BLaER1 (cell line): ENCODE measurements at regions not wholly inside any gene's neighbourhood (a gene's known extent, or its start where the extent isn't known, plus 50 kb on each side); places are given as distances from the start of the nearest gene placed in this dataset.

Experiments
- H3K27ac ChIP-seq: shearing (Covaris generic); formaldehyde crosslinking; 2 replicates; pipeline ENCODE4 v1.8.1; 2022
- H3K27me3 ChIP-seq: shearing (Covaris generic); formaldehyde crosslinking; 2 replicates; pipeline ENCODE4 v1.8.1; 2022
- H3K36me3 ChIP-seq: shearing (Covaris generic); formaldehyde crosslinking; 2 replicates; pipeline ENCODE4 v1.8.1; 2022
- H3K4me1 ChIP-seq: shearing (Covaris generic); formaldehyde crosslinking; 2 replicates; pipeline ENCODE4 v1.8.1; 2022
- H3K4me2 ChIP-seq: shearing (Covaris generic); formaldehyde crosslinking; 2 replicates; pipeline ENCODE4 v1.8.1; 2022
- H3K4me3 ChIP-seq: shearing (Covaris generic); formaldehyde crosslinking; 2 replicates; pipeline ENCODE4 v1.8.1; 2022
- H3K9ac ChIP-seq: shearing (Covaris generic); formaldehyde crosslinking; 2 replicates; pipeline ENCODE4 v1.8.1; 2022
- H3K9me3 ChIP-seq: shearing (Covaris generic); formaldehyde crosslinking; 2 replicates; pipeline ENCODE4 v1.8.1; 2022
- H4K20me1 ChIP-seq: shearing (Covaris generic); formaldehyde crosslinking; 2 replicates; pipeline ENCODE4 v1.8.1; 2022
- Cebpa-rat ChIP-seq: shearing (Covaris generic); IDR thresholded peaks from 2 replicates; pipeline ENCODE4 v1.8.1; 2022

- Histone ChIP-seq H3K4me3 (no peak overlapping the region), H3K9ac (no peak overlapping the region), H3K9me3 (0 out of 2 replicates have a peak, but pooled peaks cover 8% of the 10 kb centered on the region), H3K27me3 (no peaks in the 10 kb centered on the region), H3K4me1 (peaks cover 13% of the 10 kb centered on the region), H3K36me3 (no peaks in the 10 kb centered on the region), H3K27ac (no peak overlapping the region), H4K20me1 (no peaks in the 10 kb centered on the region), H3K4me2 (no peak overlapping the region)
- no peak for TF ChIP-seq Cebpa-rat
Observed at GRCh38 chr7:31398815-31399214, 58.3 kb upstream of the NEUROD6 start.

- peaks cover 2% of the 10 kb centered on the region for H3K4me1 ChIP-seq
- no peak for TF ChIP-seq Cebpa-rat
- no peak overlapping the region for H3K4me2 ChIP-seq
- 0 out of 2 replicates have a peak, but pooled peaks cover 6% of the 10 kb centered on the region for H3K9me3 ChIP-seq
- no peaks in the 10 kb centered on the region for H4K20me1 ChIP-seq
- H3K27ac ChIP-seq, result no peak overlapping the region
- no peaks in the 10 kb centered on the region for H3K27me3 ChIP-seq
- H3K4me3 ChIP-seq, result no peak overlapping the region
- no peaks in the 10 kb centered on the region for H3K36me3 ChIP-seq
- H3K9ac ChIP-seq, result no peak overlapping the region
Observed at GRCh38 chr7:31407178-31407676, 66.7 kb upstream of the NEUROD6 start.

GRCh38 chr7:31408140-31408729 lies 67.7 kb upstream of the NEUROD6 start:
- no peaks in the 10 kb centered on the region for H3K36me3 ChIP-seq
- no peaks in the 10 kb centered on the region for H3K27me3 ChIP-seq
- no peak for TF ChIP-seq Cebpa-rat
- no peak overlapping the region for H3K27ac ChIP-seq
- no peaks in the 10 kb centered on the region for H4K20me1 ChIP-seq
- no peak overlapping the region for H3K9ac ChIP-seq
- H3K4me3 ChIP-seq, result no peak overlapping the region
- H3K9me3 ChIP-seq, result no peaks in the 10 kb centered on the region
- no peak overlapping the region for H3K4me2 ChIP-seq
- H3K4me1 ChIP-seq, result no peaks in the 10 kb centered on the region

GRCh38 chr7:31410265-31410664 lies 69.7 kb upstream of the NEUROD6 start:
- Histone ChIP-seq H3K4me3 (no peak overlapping the region), H3K4me1 (no peaks in the 10 kb centered on the region), H3K27ac (no peak overlapping the region), H3K9ac (no peak overlapping the region), H4K20me1 (no peaks in the 10 kb centered on the region), H3K9me3 (no peaks in the 10 kb centered on the region), H3K27me3 (no peaks in the 10 kb centered on the region), H3K4me2 (no peak overlapping the region), H3K36me3 (no peaks in the 10 kb centered on the region)
- no peak for TF ChIP-seq Cebpa-rat

- Histone ChIP-seq H3K9me3 (no peaks in the 10 kb centered on the region), H4K20me1 (no peaks in the 10 kb centered on the region), H3K4me2 (no peak overlapping the region), H3K9ac (no peak overlapping the region), H3K4me3 (no peak overlapping the region), H3K27me3 (no peaks in the 10 kb centered on the region), H3K27ac (no peak overlapping the region), H3K36me3 (no peaks in the 10 kb centered on the region), H3K4me1 (no peaks in the 10 kb centered on the region)
- no peak for TF ChIP-seq Cebpa-rat
Observed at GRCh38 chr7:31411416-31411815, 70.9 kb upstream of the NEUROD6 start.

- Histone ChIP-seq H3K9me3 (no peaks in the 10 kb centered on the region), H3K9ac (no peak overlapping the region), H3K36me3 (no peaks in the 10 kb centered on the region), H4K20me1 (no peaks in the 10 kb centered on the region), H3K4me1 (no peaks in the 10 kb centered on the region), H3K27me3 (no peaks in the 10 kb centered on the region), H3K4me2 (no peak overlapping the region), H3K4me3 (no peak overlapping the region), H3K27ac (no peak overlapping the region)
- no peak for TF ChIP-seq Cebpa-rat
Observed at GRCh38 chr7:31413766-31414165, 73.2 kb upstream of the NEUROD6 start.

- Histone ChIP-seq H3K9ac (no peak overlapping the region), H3K27ac (no peak overlapping the region), H3K4me1 (no peaks in the 10 kb centered on the region), H3K4me2 (no peak overlapping the region), H3K36me3 (no peaks in the 10 kb centered on the region), H3K9me3 (no peaks in the 10 kb centered on the region), H3K4me3 (no peak overlapping the region), H4K20me1 (no peaks in the 10 kb centered on the region), H3K27me3 (no peaks in the 10 kb centered on the region)
- no peak for TF ChIP-seq Cebpa-rat
Observed at GRCh38 chr7:31416381-31416870, 75.9 kb upstream of the NEUROD6 start.

GRCh38 chr7:31418928-31419327 lies 78.4 kb upstream of the NEUROD6 start:
- Histone ChIP-seq H3K4me3 (no peak overlapping the region), H3K4me1 (peaks cover 9% of the 10 kb centered on the region), H4K20me1 (no peaks in the 10 kb centered on the region), H3K27me3 (no peaks in the 10 kb centered on the region), H3K9me3 (no peaks in the 10 kb centered on the region), H3K27ac (no peak overlapping the region), H3K36me3 (no peaks in the 10 kb centered on the region), H3K4me2 (no peak overlapping the region), H3K9ac (no peak overlapping the region)
- TF ChIP-seq Cebpa-rat, result no peak

- peaks cover 9% of the 10 kb centered on the region for H3K4me1 ChIP-seq
- no peaks in the 10 kb centered on the region for H3K27me3 ChIP-seq
- no peak overlapping the region for H3K27ac ChIP-seq
- H3K9ac ChIP-seq, result no peak overlapping the region
- no peak overlapping the region for H3K4me3 ChIP-seq
- no peaks in the 10 kb centered on the region for H3K9me3 ChIP-seq
- no peak for TF ChIP-seq Cebpa-rat
- no peaks in the 10 kb centered on the region for H4K20me1 ChIP-seq
- H3K4me2 ChIP-seq, result no peak overlapping the region
- no peaks in the 10 kb centered on the region for H3K36me3 ChIP-seq
Observed at GRCh38 chr7:31419505-31420055, 79.1 kb upstream of the NEUROD6 start.

- Histone ChIP-seq H3K9ac (no peak overlapping the region), H4K20me1 (no peaks in the 10 kb centered on the region), H3K9me3 (no peaks in the 10 kb centered on the region), H3K27me3 (no peaks in the 10 kb centered on the region), H3K36me3 (no peaks in the 10 kb centered on the region), H3K4me1 (peaks cover 9% of the 10 kb centered on the region), H3K4me3 (no peak overlapping the region), H3K4me2 (no peak overlapping the region), H3K27ac (no peak overlapping the region)
- no peak for TF ChIP-seq Cebpa-rat
Observed at GRCh38 chr7:31420948-31421347, 80.4 kb upstream of the NEUROD6 start.

GRCh38 chr7:31421607-31422006 lies 81.1 kb upstream of the NEUROD6 start:
- no peaks in the 10 kb centered on the region for H4K20me1 ChIP-seq
- H3K4me3 ChIP-seq, result no peak overlapping the region
- H3K9me3 ChIP-seq, result no peaks in the 10 kb centered on the region
- no peak overlapping the region for H3K9ac ChIP-seq
- H3K4me2 ChIP-seq, result 0 out of 2 replicates have a peak overlapping the region, but pooled peaks have one; percentile 8
- no peak for TF ChIP-seq Cebpa-rat
- no peak overlapping the region for H3K27ac ChIP-seq
- H3K4me1 ChIP-seq, result peaks cover 9% of the 10 kb centered on the region
- no peaks in the 10 kb centered on the region for H3K27me3 ChIP-seq
- H3K36me3 ChIP-seq, result no peaks in the 10 kb centered on the region
